GM21786 (cell line): ENCODE measurements at regions not wholly inside any gene's neighbourhood (a gene's known extent, or its start where the extent isn't known, plus 50 kb on each side); places are given as distances from the start of the nearest gene placed in this dataset.

Experiments
- ATAC-seq: cut with Tn5 transposase; IDR thresholded peaks from one replicate; pipeline ENCODE4 v1.9.1; 2021; ENCODE audit not compliant: unreplicated experiment

GRCh38 chr13:50713523-50714248 is 129.8 kb downstream of the DLEU7 start:
- ATAC-seq: peak; percentile 94

GRCh38 chr13:50714891-50715290 is 128.6 kb downstream of the DLEU7 start:
- ATAC-seq: no peak

GRCh38 chr13:50715402-50716146 is 127.9 kb downstream of the DLEU7 start:
- ATAC-seq: no peak

- no peak for ATAC-seq
Observed at GRCh38 chr13:50720861-50721671, 122.4 kb downstream of the DLEU7 start.

GRCh38 chr13:50721672-50721992 is 121.9 kb downstream of the DLEU7 start:
- ATAC-seq: no peak

GRCh38 chr13:50722440-50723125 is 120.9 kb downstream of the DLEU7 start:
- no peak for ATAC-seq

- ATAC-seq: no peak
Observed at GRCh38 chr13:50724438-50724837, 119.1 kb downstream of the DLEU7 start.

- ATAC-seq: no peak
Observed at GRCh38 chr13:50724913-50725312, 118.6 kb downstream of the DLEU7 start.

GRCh38 chr13:50726164-50726563 is 117.3 kb downstream of the DLEU7 start:
- no peak for ATAC-seq

- no peak for ATAC-seq
Observed at GRCh38 chr13:50729177-50729576, 114.3 kb downstream of the DLEU7 start.

- ATAC-seq: no peak
Observed at GRCh38 chr13:50730496-50731351, 112.8 kb downstream of the DLEU7 start.

GRCh38 chr13:50731400-50731799 is 112.1 kb downstream of the DLEU7 start:
- ATAC-seq: no peak

- no peak for ATAC-seq
Observed at GRCh38 chr13:50732712-50733111, 110.8 kb downstream of the DLEU7 start.

- ATAC-seq: no peak
Observed at GRCh38 chr13:50733392-50733791, 110.1 kb downstream of the DLEU7 start.

- no peak for ATAC-seq
Observed at GRCh38 chr13:50735071-50735470, 108.4 kb downstream of the DLEU7 start.

- ATAC-seq: no peak
Observed at GRCh38 chr13:50740052-50740741, 103.3 kb downstream of the DLEU7 start.

- ATAC-seq: no peak
Observed at GRCh38 chr13:50742353-50742752, 101.1 kb downstream of the DLEU7 start.

- no peak for ATAC-seq
Observed at GRCh38 chr13:50742968-50743367, 100.5 kb downstream of the DLEU7 start.

GRCh38 chr13:50744116-50744660 is 99.3 kb downstream of the DLEU7 start:
- ATAC-seq: no peak
